Endodermal cell (in vitro differentiated cells): ENCODE measurements at regions not wholly inside any gene's neighbourhood (a gene's known extent, or its start where the extent isn't known, plus 50 kb on each side); places are given as distances from the start of the nearest gene placed in this dataset.

Source experiments
- DNase-seq: peaks from one replicate; pipeline ENCODE4 v3.0.0-alpha.2; 2017
- H3K27ac ChIP-seq: 2 replicates; pipeline ENCODE4 v1.5.1; 2013; ENCODE audit warnings: mild to moderate bottlenecking, low read depth, low read length, moderate library complexity
- H3K27me3 ChIP-seq: 2 replicates; pipeline ENCODE4 v1.6.1; 2013; ENCODE audit warnings: mild to moderate bottlenecking, low read length, moderate library complexity; ENCODE audit not compliant: insufficient read depth, control insufficient read depth, poor library complexity, severe bottlenecking
- H3K36me3 ChIP-seq: 2 replicates; pipeline ENCODE4 v1.7.0; 2013; ENCODE audit warnings: mild to moderate bottlenecking, low read length, moderate library complexity; ENCODE audit not compliant: control insufficient read depth, insufficient read depth
- H3K4me1 ChIP-seq: one replicate; pipeline ENCODE4 v1.7.0; 2013; ENCODE audit warnings: low read length; ENCODE audit not compliant: control insufficient read depth, insufficient read depth
- H3K4me3 ChIP-seq: 2 replicates; pipeline ENCODE4 v1.5.1; 2013; ENCODE audit warnings: mild to moderate bottlenecking, low read length, moderate library complexity
- H3K9ac ChIP-seq: 2 replicates; pipeline ENCODE4 v1.6.1; 2013; ENCODE audit warnings: mild to moderate bottlenecking, low read length, moderate library complexity; ENCODE audit not compliant: poor library complexity, severe bottlenecking; ENCODE audit errors: extremely low read depth
- H3K9me3 ChIP-seq: 2 replicates; pipeline ENCODE4 v1.6.1; 2013; ENCODE audit warnings: mild to moderate bottlenecking, low read length, moderate library complexity; ENCODE audit not compliant: control insufficient read depth
- H3K27ac Mint-ChIP-seq: 2 replicates; pipeline ENCODE4 v1.8.0; 2020; ENCODE audit warnings: mixed read lengths
- H3K27me3 Mint-ChIP-seq: 2 replicates; pipeline ENCODE4 v1.8.0; 2021; ENCODE audit warnings: mild to moderate bottlenecking, mixed read lengths; ENCODE audit not compliant: insufficient read depth
- H3K36me3 Mint-ChIP-seq: 2 replicates; pipeline ENCODE4 v1.8.0; 2020; ENCODE audit warnings: low read depth, mixed read lengths
- H3K4me1 Mint-ChIP-seq: 2 replicates; pipeline ENCODE4 v1.8.0; 2020; ENCODE audit warnings: mixed read lengths
- H3K4me3 Mint-ChIP-seq: 2 replicates; pipeline ENCODE4 v1.8.0; 2020; ENCODE audit warnings: mild to moderate bottlenecking, moderate library complexity, mixed read lengths
- H3K9me3 Mint-ChIP-seq: 2 replicates; pipeline ENCODE4 v1.8.0; 2020; ENCODE audit warnings: mild to moderate bottlenecking, mixed read lengths
- CTCF ChIP-seq: fragments of 200-600 bp; sonication (generic); conservative IDR thresholded peaks from 2 replicates; pipeline ENCODE4 v1.5.0; 2021; ENCODE audit warnings: antibody characterized with exemption, mild to moderate bottlenecking
- WGBS, 2 experiments: methylation state at CpG; one replicate each; pipeline versions ENCODE4 v1.1.5 to v1.1.7; 2013; ENCODE audit warnings: missing lambda C conversion rate in 2 of 2, mixed read lengths in 1 of 2; ENCODE audit not compliant: insufficient coverage in 1 of 2, insufficient read length in 1 of 2; 5-methylcytosine and 5-hydroxymethylcytosine counted together

- 93 to 100% methylated on average over 1 of the region's 1 CpG for WGBS, 2 experiments
- no peak overlapping the region for H3K4me3 ChIP-seq
- no peak overlapping the region for H3K9ac ChIP-seq
- TF ChIP-seq CTCF, result no peak
- H3K27ac Mint-ChIP-seq, result no peak overlapping the region
- H3K9me3 Mint-ChIP-seq, result peaks cover 13% of the 10 kb centered on the region
- H3K9me3 ChIP-seq, result peaks cover 6% of the 10 kb centered on the region
- H3K36me3 ChIP-seq, result no peaks in the 10 kb centered on the region
- H3K27ac ChIP-seq, result no peak overlapping the region
- H3K36me3 Mint-ChIP-seq, result peaks cover 4% of the 10 kb centered on the region
- H3K4me1 Mint-ChIP-seq, result peaks cover 7% of the 10 kb centered on the region
- no peak for DNase-seq
- no peaks in the 10 kb centered on the region for H3K27me3 ChIP-seq
- no peak overlapping the region for H3K4me3 Mint-ChIP-seq
- no peaks in the 10 kb centered on the region for H3K27me3 Mint-ChIP-seq
- H3K4me1 ChIP-seq, result no peaks in the 10 kb centered on the region
Measured at GRCh38 chr5:124124711-124125229, 612.8 kb downstream of the CSNK1G3 start.

GRCh38 chr5:124121198-124121597 lies 609.2 kb downstream of the CSNK1G3 start:
- Histone ChIP-seq H3K4me1 (no peaks in the 10 kb centered on the region), H3K27me3 (no peaks in the 10 kb centered on the region), H3K9ac (no peak overlapping the region), H3K27ac (no peak overlapping the region), H3K9me3 (peaks cover 6% of the 10 kb centered on the region), H3K36me3 (no peaks in the 10 kb centered on the region), H3K4me3 (no peak overlapping the region)
- H3K36me3 Mint-ChIP-seq, result peaks cover 4% of the 10 kb centered on the region
- 93 to 100% methylated on average over 2 of the region's 2 CpGs for WGBS, 2 experiments
- no peaks in the 10 kb centered on the region for H3K27me3 Mint-ChIP-seq
- H3K4me3 Mint-ChIP-seq, result no peak overlapping the region
- no peak for DNase-seq
- TF ChIP-seq CTCF, result no peak
- peaks cover 13% of the 10 kb centered on the region for H3K9me3 Mint-ChIP-seq
- H3K4me1 Mint-ChIP-seq, result peaks cover 7% of the 10 kb centered on the region
- no peak overlapping the region for H3K27ac Mint-ChIP-seq

GRCh38 chr5:124114911-124115310 lies 602.9 kb downstream of the CSNK1G3 start:
- H3K4me3 ChIP-seq, result no peak overlapping the region
- Mint-ChIP-seq H3K36me3 (no peaks in the 10 kb centered on the region), H3K27me3 (no peaks in the 10 kb centered on the region), H3K27ac (no peak overlapping the region), H3K4me3 (no peak overlapping the region), H3K9me3 (no peaks in the 10 kb centered on the region), H3K4me1 (peaks cover 4% of the 10 kb centered on the region)
- H3K27me3 ChIP-seq, result no peaks in the 10 kb centered on the region
- no peaks in the 10 kb centered on the region for H3K9me3 ChIP-seq
- H3K9ac ChIP-seq, result no peak overlapping the region
- H3K4me1 ChIP-seq, result no peaks in the 10 kb centered on the region
- no peak overlapping the region for H3K27ac ChIP-seq
- DNase-seq, result no peak
- TF ChIP-seq CTCF, result no peak
- H3K36me3 ChIP-seq, result no peaks in the 10 kb centered on the region
